AG10803 (cell line): ENCODE measurements at regions not wholly inside any gene's neighbourhood (a gene's known extent, or its start where the extent isn't known, plus 50 kb on each side); places are given as distances from the start of the nearest gene placed in this dataset.
A peak's percentile ranks its signal among the peaks of the same experiment; 100 is the strongest.

Experiments used
- DNase-seq: peaks from one replicate; pipeline ENCODE4 v3.0.0; 2010; ENCODE audit warnings: low read depth
- H3K4me3 ChIP-seq: 2 replicates; pipeline ENCODE4 v1.5.1; 2011; ENCODE audit warnings: mild to moderate bottlenecking, low read length, control low read depth
- TF ChIP-seq, protein P1 (sequence below): conservative IDR thresholded peaks from 2 replicates; pipeline ENCODE4 v1.5.1; 2011; ENCODE audit warnings: mild to moderate bottlenecking, low read length, control low read depth, inconsistent platforms

DNA sequence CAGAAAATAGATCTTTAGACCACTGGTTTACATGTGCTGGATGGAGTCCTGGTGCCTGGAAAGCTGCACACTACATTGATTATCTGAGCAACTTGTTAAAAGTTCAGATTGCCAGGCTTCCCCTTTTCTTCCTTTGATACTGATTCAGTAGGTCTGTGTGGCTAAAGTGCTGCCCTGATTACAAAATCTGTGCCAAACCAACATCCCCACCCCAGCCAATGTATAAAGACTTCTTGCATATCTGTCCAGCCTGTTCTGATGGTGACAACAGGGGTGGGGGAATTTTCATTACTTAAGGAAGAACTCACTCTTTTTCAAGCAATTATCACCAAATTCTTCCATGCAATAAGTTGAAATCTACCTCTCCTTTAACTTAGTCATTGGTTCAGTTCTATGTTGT, 135.5 kb downstream of the TNFSF18 start:
- H3K4me3 ChIP-seq, result no peak overlapping the region
- TF ChIP-seq, protein P1, sequence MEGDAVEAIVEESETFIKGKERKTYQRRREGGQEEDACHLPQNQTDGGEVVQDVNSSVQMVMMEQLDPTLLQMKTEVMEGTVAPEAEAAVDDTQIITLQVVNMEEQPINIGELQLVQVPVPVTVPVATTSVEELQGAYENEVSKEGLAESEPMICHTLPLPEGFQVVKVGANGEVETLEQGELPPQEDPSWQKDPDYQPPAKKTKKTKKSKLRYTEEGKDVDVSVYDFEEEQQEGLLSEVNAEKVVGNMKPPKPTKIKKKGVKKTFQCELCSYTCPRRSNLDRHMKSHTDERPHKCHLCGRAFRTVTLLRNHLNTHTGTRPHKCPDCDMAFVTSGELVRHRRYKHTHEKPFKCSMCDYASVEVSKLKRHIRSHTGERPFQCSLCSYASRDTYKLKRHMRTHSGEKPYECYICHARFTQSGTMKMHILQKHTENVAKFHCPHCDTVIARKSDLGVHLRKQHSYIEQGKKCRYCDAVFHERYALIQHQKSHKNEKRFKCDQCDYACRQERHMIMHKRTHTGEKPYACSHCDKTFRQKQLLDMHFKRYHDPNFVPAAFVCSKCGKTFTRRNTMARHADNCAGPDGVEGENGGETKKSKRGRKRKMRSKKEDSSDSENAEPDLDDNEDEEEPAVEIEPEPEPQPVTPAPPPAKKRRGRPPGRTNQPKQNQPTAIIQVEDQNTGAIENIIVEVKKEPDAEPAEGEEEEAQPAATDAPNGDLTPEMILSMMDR, result no peak
- DNase-seq, result no peak

DNA sequence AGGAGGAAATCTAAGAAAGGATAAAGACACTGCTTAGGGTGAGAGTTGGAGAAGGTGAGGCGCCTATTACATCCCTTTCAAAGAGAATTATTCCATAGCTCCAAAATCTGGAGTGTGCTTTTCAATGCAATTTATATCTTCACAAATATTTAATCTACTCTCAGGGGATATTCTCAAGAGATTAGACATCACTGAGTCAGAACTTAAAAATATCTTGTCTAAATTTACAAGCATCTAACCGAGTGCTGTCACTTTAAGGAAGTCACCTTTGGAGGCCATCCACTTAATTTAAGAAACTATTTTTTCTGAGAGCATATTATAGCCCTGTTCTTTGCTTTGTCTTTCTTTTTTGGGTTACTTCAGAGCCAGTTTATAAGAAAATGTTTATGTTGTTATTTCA, 134.6 kb downstream of the TNFSF18 start:
- TF ChIP-seq, protein P1, result no peak
- no peak overlapping the region for H3K4me3 ChIP-seq
- DNase-seq, result no peak

DNA sequence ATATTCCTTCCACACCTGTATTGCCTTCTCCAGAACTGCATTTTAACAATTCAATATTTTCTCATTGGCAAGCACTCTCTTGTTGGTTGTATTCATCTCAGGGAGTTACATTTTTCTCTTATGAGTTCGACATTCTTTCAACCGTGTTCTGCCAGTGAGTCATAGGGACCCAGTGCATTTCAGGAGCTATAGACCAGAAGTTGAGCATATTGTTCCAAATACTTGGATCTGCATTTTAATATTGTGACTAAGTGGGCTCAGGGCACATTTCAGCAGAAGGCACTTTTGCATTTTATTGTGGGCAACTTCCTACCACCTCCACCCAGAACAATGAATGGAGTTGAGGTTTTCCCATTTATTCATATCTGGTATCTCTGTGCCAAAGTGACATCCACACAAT, 132.8 kb downstream of the TNFSF18 start:
- TF ChIP-seq, protein P1, result no peak
- H3K4me3 ChIP-seq, result no peak overlapping the region
- peak; percentile 98 for DNase-seq

DNA sequence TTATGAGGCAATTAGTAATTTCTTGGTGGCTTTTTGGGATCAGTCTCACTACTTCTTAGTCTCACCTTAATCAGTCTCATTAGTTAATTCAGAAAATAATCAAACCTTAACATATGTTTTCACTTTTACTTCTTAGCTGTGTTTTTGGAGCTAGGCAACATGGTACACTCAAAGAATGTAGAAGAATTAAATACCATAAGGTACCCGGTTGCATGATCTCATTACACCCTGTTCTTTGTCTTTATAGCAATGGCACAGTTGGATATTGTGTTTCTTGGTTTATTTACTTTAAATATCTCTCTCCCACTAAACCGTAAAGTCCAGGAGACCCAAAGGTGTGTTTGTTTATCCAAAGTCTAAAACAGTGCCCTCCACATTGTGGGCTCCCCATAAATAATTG, 132.3 kb downstream of the TNFSF18 start:
- TF ChIP-seq, protein P1, result no peak
- DNase-seq, result no peak
- H3K4me3 ChIP-seq, result no peak overlapping the region

DNA sequence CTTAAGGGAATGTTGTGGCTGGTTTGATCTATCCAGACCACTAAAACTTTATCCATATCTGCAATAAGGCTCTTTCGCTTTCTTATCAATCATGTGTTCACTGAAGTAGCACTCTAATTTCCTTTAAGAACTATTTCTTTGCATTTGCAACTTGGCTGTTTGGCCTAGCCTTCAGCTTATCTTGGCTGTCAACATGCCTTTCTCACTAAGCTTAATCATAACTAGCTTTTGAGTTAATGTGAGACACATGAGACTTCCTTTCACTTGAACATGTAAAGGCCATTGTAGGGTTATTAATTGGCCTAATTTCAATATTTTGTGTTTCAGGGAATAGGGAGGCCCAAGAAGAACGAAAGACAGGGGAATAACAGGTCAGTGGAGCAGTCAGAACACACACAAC, 124.7 kb downstream of the TNFSF18 start:
- H3K4me3 ChIP-seq, result no peak overlapping the region
- TF ChIP-seq, protein P1, result no peak
- DNase-seq, result no peak

DNA sequence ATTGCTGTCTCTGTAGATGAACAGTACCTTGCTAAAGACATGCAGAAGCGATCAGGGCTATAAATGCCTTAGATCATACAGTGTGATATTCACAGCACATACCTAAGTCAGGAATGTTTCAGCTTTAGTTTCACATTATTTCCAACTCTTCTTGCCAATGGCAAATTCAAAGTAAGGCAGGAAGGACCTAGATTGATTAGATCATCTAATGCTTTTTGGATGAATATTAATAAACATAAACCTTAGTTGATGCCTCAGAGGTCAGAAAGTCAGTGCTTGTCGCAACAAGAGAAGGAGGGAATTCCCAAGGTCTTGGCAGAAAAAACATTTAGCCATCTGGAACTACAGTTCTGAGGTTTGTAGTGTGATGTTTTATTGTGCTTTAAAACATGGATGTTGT, 122.3 kb downstream of the TNFSF18 start:
- H3K4me3 ChIP-seq, result no peak overlapping the region
- DNase-seq, result peak; percentile 92
- TF ChIP-seq, protein P1, result no peak

DNA sequence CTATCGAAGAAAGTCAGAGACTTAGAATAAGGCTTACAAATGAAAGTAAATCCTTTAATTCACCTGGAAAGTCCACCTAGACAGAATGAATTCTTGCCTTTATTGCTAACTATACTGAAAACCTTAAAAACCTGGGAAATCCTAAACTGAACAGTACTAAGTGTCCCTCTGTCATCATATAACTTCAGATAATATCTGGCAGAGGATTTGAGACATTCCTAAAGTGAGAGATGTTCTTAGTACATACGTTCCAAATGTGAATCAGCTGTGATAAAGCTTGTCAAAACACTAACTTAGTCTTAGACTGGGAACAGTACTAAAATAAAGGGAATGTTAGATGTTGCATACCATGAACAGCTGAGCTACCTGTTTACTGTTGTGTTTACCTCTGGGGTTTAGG, 121.7 kb downstream of the TNFSF18 start:
- TF ChIP-seq, protein P1, result no peak
- DNase-seq, result no peak
- H3K4me3 ChIP-seq, result no peak overlapping the region
